ENCODE measurements at regions not wholly inside any gene's neighbourhood (a gene's known extent, or its start where the extent isn't known, plus 50 kb on each side); places are given as distances from the start of the nearest gene placed in this dataset.

DNA sequence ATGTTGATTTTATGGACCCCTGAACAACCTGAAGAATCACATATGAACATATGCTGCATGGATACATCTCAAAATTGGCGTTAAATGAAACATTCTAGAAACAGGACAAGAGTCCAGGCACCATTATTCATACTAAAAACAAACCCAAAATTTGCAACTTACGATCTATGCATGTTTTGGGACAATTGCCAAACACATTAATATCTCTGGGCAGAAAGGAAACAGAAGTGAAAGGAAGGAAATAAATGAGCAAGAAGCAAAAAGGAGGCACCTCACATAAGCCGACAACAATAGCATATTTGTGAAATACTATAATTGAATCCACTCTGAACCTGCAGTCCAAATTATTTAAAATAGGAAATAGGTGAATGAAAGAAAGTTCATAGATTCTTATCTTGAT, 1505.3 kb downstream of the AACS start:
- DNase-seq (ENCODE audit: low read depth in 3 of 3): no peak

DNA sequence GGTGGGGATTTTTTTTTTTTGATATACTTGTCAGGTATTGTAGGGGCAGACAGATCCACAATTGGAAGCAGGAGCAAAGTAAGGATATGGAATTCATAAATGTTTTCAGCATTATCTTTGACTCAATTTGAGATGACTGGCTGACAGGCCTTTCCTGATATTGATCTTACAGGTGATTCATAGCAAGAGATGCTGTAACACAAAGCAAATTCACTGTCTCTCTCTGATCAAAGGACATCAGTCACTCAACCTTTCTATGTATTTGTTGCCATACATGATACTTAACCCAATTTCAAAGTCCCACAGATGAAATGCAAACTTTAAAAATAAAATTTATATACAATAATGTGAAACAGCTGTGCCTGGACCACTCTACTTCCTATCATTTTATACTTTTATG, 1506.9 kb downstream of the AACS start:
- DNase-seq (ENCODE audit: low read depth in 3 of 3): no peak

DNA sequence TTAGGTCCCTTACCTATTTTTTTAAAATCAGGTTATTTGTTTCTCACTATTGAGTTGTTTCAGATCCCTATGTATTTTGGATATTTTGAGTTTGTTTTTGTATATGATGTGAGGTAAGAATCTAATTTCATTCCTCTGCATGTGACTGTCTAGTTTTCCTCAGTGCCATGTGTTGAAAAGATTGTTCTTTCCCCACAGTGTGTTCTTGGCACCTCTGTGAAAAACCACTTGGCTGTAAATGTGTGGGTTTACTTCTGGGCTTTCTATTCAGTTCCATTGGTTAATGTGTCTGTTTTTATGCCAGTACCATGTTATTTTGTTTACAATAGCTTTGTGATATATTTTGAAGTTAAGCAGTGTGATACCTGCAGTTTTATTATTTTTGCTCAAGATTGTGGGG, 1516.4 kb downstream of the AACS start:
- DNase-seq (ENCODE audit: low read depth in 3 of 3): no peak

DNA sequence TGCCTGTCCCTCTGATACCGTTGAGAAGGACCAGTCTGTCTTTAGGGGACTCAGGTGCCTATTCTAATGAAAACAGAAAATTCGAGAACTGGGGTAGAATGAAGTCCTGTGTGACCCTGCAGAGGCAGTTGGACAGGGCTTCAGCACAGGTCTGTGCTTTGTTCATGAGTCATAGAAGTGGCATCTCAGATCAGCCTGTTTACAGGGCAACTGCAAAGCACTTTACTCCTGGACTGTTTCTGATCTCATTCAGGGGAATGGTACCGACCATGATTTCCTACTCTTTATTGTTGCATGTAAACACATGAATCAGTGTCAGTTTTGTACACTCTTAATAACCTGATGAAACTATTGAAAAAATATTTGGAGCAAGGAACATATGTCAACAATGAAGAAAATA, 1517.0 kb downstream of the AACS start:
- DNase-seq (ENCODE audit: low read depth in 3 of 3): no peak

DNA sequence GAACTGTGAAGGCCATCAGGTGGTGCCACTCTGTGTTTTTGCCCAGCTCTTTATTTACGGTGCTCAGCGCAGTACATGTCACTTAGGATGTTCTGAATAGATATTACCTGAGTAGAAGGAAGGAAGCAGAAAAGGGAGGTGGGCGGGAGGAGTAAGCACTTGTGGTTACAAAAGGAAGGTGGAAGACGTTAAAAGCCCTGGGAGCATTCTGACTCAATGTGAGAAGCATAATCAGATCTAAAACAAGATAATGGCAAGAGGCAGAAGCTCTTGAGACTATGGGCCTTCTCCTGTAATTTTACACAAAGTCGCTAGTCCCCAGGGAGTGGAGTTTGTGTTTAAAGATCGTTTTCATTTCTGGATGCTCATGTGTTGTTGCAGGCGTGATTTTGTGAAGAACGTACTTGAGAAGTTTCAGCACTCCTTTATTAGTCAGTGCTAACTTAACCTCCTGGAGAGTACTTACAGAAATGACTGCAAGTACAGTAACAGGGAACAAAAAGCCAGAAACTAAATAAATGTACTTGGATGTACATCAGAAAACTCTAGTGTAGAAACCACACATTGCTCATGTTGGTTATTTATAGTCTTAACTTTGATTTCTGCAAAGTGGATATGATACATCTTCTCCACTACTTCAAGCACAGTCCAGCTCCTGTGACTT, 1523.5 kb downstream of the AACS start:
- peak in 1 of 3 experiments; percentile 8 for DNase-seq (ENCODE audit: low read depth in 3 of 3)

DNA sequence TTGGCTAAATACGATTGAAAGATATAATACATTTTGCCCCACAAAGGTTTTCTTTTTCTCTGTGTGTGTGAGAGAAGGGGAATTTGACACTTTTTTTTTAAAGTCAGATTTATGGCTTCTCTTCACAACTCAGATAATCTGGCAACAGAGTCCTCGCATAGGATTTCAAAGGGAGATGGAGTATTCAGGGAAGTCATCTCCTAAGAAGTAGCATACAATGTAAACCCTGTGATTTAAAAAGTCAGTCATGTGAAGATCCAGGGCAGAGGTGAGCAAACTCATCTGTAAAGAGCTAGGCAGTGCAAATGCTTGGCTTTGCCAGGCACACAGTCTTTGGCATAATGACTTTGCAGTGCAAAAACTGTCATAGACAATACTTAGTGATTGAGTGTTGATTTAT, 1526.3 kb downstream of the AACS start:
- DNase-seq (ENCODE audit: low read depth in 3 of 3): no peak

DNA sequence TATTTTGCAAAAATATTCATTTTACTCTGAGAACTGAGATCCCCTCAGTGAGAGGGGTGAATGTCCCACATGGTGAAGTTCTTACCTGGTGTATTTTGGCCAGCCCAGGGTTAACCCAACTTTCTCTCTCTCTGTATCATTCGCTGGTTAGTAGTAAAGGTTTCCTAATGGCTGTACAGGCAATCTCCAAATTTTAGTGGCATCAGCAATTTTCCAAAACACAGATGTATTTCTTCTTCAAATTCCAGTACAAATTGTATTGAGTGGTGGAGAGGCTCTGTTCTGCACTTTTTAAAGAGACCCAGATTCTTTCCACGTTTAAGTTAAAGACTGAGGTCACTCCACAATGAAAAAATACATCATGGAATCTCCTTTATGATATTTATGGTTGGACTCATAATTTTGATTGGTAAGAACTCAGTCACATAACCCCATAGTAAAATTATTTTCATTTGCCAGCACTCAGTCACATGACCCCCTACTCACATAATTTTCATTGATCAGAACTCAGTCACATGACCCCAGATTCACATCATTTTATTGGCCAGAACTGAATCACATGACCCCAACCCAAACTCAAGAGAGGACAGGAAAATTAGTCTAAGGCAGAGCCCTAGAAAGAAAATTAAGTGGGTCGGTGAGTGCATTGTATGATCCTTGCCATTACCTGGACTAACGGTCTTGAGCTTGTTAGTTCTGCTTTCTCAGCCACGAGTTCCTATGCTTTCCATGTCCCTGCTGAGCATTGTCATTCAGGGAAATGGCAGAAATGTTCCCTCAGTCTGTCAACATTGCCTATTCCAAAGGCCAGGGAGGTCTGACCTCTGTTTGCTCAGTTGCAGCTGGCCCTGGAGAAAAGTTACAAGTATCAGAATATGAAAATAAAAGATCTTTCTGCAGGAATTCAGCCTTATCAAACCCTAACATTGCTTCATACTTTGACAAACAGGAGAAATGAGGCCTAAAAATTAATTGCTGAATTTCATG, 1536.2 kb downstream of the AACS start:
- no peak for DNase-seq (ENCODE audit: low read depth in 3 of 3)

DNA sequence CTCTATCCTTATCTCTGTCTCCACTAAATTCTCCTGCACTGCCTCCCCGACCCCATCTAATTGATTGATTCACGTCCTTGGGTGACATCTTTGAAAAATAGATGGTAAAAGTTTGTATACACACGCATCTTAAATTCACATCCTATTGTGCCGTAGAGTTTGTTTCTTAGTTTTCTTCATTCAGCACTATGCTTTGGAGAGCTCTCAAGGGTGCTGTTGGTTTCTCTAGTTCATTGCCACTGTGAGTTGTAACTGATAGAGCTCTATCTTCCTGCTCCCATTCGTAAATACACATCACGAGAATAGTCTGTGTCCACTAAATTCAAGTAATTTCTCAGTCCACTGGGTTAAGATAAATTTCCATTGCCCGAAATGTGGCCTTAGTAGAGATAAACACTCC, 1537.4 kb downstream of the AACS start:
- no peak for DNase-seq (ENCODE audit: low read depth in 3 of 3)

DNA sequence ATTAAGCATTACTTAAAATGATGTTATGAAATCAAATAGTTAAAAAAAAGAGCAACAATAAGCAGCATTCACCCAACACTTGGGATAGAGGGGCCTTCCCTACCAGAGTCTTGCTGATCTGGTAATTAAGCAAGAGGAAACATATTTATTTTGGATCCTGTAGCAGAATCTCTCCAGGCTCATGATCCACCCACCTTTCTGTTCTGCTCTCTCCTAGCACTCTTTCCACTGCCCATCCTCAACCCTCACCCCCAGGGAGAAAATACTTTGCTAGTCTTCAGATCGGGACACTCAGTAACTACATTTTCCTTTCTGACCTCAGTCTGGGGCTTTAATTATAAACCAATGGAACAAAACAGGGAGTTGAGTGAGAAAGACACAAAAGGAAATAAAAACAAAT, 1541.9 kb downstream of the AACS start:
- DNase-seq (ENCODE audit: low read depth in 3 of 3): no peak

DNA sequence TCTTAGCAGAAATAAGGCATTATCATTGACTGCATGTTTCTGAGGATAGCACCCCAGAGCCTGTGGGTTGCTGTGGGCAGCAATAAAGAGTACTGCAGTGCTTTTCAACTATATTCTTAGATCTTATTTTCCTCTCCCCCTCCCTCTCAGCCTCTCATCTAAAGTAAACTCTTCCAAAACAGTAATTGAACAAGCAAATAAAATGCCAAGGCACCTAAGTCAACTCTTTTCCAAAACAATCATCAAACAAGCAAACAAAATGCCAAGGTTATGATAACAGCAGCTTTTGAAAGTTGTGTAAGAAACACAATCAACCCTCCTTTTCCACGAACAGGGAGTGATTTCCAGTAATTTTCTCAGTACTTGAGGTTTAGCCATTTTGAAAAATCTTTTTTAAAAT, 1542.6 kb downstream of the AACS start:
- no peak for DNase-seq (ENCODE audit: low read depth in 3 of 3)

DNA sequence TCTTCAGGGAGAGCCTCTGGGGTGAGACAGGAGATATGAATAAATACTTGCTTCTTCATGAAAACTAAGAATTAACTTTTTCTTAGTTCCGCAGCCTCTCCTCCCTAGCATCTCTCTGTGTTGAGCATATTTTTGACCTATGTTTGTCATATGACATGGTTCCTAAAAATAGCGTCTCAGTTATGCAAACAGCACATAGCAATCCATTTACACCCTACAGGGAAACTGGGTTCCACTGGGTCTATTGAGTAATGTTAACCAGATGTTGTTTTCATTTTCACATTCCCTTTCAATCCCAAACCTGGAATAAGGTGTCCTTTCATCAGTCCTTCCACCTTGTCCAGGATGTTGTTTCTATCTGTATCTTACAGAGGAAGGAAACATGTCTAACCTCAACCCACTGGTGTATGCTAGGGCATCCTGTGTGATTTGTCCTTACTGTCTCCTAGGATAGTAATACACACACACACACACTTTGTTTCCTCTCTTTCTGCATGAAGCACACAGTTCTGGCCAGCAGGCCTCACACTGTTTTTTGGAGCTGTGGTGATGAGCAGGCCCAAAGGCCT, 1543.5 kb downstream of the AACS start:
- DNase-seq (ENCODE audit: low read depth in 3 of 3): no peak

DNA sequence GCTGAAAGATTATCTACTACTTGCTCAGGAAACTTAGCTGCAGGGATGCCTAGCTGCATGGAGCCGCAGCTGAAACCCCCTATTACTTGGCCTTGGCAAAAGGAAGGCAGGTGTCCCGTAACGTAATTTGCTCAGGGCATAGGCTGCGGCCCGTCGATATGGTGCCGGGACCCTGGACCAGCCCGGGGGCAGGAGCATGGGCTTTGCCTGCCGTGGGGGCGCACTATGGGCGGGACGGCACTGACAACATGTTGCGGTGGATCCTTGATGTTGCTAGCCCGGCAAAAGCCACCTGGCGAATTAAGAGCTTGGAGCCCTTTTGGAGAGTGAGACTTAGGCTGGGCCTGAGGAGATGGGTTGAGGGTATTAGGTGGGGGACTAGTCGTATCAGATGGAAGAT, 1551.2 kb downstream of the AACS start:
- no peak for DNase-seq (ENCODE audit: low read depth in 3 of 3)

DNA sequence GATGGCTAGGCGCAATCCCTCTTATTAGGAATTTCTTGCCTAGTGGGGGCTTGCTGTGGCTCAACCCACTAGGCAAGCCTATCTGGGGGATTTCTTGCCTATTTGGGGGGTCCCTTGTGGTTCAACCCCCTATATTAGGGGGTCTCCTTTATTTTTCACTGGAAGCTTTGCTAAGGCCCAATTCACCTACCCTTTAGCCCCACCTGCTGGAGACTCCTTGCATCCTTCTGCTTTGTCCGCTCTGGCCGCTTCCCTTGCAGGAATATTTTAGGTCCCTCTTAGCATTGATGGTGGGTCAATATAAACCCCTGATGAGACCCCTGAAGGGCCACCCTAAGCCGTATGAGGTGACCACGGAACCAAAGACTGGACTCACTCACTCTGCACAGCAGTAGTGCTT, 1552.1 kb downstream of the AACS start:
- DNase-seq (ENCODE audit: low read depth in 3 of 3): no peak

DNA sequence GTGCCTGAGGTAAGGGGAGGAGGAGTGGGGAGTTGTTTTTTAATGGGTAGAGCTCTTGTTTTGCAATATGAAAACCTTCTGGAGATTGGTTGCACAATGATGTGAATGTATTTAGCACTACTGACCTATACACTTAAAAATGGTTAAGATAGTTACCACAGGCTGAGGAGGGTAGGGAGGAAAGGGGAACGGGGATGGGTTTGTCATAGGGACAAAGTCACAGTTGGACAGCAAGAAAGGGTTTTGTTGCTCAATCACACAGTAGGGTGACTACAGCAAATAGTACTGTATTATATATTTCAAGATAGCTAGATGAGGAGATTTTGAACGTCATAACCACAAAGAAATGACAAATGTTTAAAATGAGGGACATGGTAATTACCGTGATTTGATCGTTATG, 1562.4 kb downstream of the AACS start:
- DNase-seq (ENCODE audit: low read depth in 3 of 3): no peak

DNA sequence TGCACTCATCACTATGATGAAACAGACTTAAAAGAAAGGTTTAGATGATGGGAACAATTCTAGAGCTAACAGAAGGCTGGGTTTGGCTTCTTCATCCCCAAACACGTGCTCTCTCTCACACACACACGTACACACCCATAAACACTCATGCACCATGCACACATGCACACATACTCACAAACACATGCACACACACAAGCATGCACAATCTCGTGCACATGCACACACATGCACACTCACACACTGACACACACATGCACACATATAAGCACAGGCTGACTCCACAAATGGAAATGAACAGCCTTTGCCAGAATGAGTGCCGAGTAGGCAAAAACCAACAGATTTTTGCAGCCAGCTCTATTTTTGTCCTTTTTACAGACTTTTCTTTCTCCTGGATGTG, 1571.6 kb downstream of the AACS start:
- no peak for DNase-seq (ENCODE audit: low read depth in 3 of 3)

DNA sequence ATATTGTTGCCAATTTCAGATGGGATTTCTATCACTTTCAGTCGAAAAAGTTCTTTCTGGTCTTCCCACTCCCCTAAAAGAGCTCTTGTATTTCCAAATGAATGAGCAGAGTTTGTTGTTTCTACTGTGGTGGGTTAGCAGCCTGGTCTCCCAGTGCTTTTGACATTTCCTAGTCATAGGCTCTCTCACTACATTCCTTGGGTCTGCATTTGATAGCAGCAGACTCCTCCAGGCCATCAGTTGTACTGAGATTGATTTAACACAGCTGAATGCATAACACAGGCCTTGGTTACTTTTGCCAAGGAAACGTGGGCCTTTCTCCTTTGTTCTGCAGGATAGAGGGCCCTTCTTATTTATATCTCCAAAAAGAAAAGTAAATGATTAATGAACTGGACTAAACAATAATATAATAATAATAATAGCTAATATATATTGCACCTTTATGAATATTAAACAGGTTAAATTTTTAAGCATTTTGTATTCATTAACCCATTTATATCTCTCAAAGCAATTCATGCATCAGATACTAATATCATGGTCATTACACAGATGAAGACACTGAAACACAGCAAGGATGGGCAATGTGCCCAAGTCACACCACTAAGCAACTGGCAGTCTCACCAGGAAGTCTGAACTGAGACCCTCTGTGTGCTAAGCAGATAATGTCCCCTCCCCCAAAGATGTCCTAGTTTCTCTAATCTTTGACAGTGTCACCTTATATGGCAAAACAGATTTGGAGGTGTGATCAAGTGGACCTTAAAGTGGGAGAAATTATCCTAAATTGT, 1579.2 kb downstream of the AACS start:
- no peak for DNase-seq (ENCODE audit: low read depth in 3 of 3)

DNA sequence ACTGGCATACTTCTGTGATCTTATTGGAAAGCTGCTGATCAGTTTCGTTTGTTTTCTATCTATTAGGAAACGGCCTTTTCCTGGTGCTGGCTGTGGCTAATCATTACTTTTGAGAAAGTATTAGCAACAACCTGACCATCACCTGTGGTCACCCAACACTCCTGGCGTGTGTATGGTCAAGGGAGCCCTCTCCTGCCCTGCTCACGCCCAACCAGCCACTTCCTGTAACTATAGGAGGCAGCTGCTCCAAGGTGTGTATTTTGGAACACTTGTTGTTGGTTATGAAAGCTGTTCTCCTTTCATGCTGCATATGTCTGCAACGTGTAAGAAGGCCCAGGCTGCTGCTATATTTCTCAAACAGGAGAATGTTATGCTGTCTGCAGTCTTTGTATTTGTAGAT, 1582.8 kb downstream of the AACS start:
- DNase-seq (ENCODE audit: low read depth in 3 of 3): no peak

DNA sequence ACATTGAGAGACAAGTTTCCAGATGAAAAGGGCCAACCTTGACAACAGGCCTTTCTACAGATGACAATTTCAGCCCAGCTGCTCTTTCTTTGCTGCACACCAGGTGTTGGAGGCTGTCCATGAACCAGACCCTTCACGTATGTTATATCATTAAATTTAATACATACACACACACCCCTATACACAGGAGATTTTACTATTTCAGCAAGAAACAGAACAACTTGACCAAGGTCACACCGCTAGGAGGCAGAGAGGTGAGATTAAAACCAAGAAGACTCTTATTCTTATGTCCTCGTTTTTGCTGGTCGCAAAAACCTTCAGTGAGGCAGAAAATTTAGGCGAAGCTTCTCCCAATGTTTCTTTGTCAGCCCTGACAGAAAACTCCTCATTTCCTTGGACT, 1585.9 kb downstream of the AACS start:
- DNase-seq (ENCODE audit: low read depth in 3 of 3): no peak

DNA sequence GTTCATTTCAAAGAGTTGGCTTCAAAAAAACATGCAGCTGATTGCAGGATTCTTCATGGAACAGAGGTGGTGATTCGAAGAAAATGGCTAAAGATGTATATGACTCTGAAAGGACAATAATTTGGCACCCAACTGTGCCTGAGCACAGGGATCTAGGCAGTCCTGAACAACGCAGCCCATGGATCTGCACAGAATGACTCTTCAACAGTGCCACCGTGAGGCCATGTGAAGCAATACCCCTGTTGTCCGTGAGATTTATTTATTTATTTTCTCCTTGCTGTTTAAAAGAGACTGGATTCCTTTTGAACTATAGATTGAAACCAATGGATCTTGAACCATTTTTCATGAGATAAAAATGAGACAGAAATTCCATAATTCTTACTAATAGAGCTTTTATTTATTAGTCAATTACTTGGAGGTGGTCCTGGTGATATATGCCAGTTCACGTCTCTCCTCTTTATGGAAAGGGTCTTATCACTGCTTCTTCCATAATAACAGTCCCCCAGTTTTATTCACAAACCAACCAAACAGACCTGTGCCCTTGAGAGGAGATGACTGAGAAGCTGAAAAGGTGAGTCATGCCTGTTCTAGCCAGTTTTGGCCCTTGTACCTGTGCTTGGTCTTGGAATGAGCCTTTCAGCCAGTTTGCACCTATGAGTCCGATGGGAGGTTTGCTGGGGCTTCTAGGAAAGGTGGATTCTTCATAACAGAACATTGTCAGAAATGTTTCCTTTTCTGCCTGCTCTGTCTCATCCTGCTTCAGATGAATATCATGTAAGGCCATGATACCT, 1598.3 kb downstream of the AACS start:
- no peak for DNase-seq (ENCODE audit: low read depth in 3 of 3)

DNA sequence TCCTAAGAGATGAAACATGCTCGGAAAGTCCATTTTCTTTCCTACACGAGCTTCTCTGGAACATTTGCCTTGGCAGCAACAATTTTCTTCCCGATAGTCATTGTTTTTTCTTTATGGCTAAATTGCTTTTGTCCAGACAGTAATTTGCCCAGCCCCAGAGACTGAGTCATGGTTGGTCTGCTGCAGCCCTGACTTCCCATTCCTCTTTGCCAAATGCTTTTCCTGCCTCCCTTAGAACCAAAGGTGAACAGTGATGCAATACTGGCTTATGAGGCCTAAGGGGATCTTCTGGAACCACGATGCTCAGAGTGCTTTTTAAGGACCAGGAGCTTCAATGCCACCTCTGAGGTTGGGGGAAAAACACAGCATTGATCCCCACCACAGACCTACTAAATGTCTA, 1599.6 kb upstream of the TMEM132C start:
- DNase-seq (ENCODE audit: low read depth in 3 of 3): no peak

DNA sequence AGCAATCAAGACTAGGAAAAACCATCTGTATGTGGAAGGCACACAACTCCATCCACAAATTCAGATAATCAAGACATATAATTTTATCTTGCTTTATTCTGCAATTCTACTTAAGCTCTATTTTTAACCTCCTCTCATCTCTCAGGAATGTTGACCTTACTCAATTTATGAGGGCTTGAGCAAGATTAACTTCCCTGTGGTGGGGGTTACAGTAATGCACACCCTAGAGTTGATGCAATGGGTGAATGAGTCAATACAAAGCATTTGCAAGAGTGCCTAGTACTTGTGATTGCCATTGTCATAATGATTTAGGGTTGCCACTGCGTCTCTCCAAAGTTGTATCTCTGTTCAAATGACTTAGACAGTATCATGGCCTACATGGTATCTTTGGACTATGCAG, 1598.4 kb upstream of the TMEM132C start:
- no peak for DNase-seq (ENCODE audit: low read depth in 3 of 3)
